GM12865 (cell line): ENCODE measurements at regions not wholly inside any gene's neighbourhood (a gene's known extent, or its start where the extent isn't known, plus 50 kb on each side); places are given as distances from the start of the nearest gene placed in this dataset.

Experiments used
- DNase-seq: peaks from one replicate; pipeline ENCODE4 v3.0.0; 2010; ENCODE audit warnings: low read depth
- H3K4me3 ChIP-seq: 2 replicates; pipeline ENCODE4 v1.5.1; 2011; ENCODE audit warnings: mild to moderate bottlenecking, low read depth, low read length, control low read depth
- CTCF ChIP-seq: IDR thresholded peaks from 2 replicates; pipeline ENCODE4 v1.5.1; 2011; ENCODE audit warnings: low read length, control low read depth, low read depth, inconsistent platforms; ENCODE audit not compliant: insufficient read depth; ENCODE audit errors: missing control alignments

GRCh38 chr2:78077633-78078032, 555.5 kb upstream of the LRRTM4 start:
- no peak overlapping the region for H3K4me3 ChIP-seq
- no peak for DNase-seq
- TF ChIP-seq CTCF = no peak

DNA sequence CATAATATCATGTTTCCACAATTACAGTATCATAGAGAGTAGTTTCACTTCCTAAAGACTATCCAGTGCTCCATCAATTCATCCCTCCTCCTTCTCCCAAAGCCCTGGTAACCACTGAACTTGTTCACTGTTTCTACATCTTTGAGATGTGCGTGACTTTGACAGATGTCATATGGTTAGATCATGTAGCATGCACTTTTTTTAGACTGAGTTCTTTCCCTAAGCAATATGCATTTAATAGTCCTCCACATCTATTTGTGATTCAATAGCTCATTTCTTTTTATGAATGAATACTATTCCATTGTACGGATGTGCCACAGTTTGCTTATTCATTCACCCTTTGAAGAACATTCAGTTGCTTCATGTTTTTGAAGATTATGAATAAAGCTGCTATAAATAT, 560.4 kb upstream of the LRRTM4 start:
- H3K4me3 ChIP-seq = no peak overlapping the region
- no peak for TF ChIP-seq CTCF
- DNase-seq = no peak

GRCh38 chr2:78093436-78093835, 571.3 kb upstream of the LRRTM4 start:
- TF ChIP-seq CTCF = no peak
- H3K4me3 ChIP-seq = no peak overlapping the region
- DNase-seq = no peak

DNA sequence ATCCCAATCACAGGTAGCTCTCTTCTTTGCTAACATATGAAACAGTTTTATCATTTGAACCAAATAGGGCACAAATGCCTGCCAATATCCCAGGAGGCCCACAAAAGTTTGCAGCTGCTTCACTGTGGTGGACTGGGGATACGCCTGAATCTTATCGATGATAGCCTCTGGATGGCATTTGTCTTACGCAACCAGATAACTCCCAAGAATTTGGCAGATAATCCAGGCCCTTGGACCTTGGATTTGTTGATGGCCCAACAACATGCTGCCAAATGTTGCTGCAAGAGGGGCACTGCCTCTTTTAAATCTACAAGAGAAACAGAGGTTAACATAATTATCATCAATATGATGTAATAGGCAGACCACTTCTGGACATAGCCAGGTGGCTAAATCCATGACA, 587.1 kb upstream of the LRRTM4 start:
- no peak overlapping the region for H3K4me3 ChIP-seq
- TF ChIP-seq CTCF = no peak
- DNase-seq = no peak

- no peak for DNase-seq
- TF ChIP-seq CTCF = no peak
These were observed 593.1 kb upstream of the LRRTM4 start for GRCh38 chr2:78115291-78115690.

DNA sequence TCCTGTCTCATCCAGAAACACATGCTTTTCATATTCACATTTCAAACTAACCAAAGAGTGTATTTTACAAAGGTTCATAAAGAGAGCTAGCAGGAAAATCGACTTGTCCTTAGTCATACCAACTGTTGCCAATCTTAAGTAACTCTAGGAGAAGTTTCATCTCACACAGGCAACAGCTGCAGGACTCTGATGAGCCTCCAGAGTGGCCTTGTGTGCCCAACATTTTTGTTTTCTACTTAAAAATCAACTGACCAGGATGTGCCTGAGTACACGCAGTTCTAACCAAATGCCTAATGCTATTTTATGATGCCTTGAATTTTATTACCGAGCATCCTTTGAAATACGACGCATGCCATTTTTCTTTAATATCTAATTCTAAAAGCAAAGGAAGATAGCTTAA, 595.9 kb upstream of the LRRTM4 start:
- H3K4me3 ChIP-seq = no peak overlapping the region
- DNase-seq = no peak
- TF ChIP-seq CTCF = no peak

More at GRCh38 chr2:78115291-78115690, 593.1 kb upstream of the LRRTM4 start:
- no peak overlapping the region for H3K4me3 ChIP-seq

DNA sequence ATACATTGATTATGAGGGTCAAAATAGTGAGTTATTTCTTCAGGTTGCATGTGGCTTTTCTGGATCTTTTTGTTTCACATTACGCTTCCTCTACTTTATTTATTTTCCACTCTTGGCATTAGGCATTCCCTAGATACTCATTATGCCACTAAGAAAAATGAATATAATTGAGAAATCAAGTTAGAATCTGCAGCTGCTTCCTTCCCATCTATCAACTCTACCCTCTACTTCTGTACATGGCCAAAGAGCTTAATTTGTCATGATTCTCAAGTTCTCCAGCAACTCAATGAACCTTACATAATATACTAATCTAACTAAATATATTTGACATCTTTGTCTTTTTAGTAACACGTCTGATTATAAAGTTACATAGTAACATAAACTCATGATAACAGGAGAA, 598.1 kb upstream of the LRRTM4 start:
- no peak for DNase-seq
- no peak overlapping the region for H3K4me3 ChIP-seq
- no peak for TF ChIP-seq CTCF
